Cardiac muscle cell (in vitro differentiated cells and primary cell): ENCODE measurements at regions not wholly inside any gene's neighbourhood (a gene's known extent, or its start where the extent isn't known, plus 50 kb on each side); places are given as distances from the start of the nearest gene placed in this dataset.
"Not testable (repeated sequence)": the region's sequence is repeated elsewhere in the genome, so short reads cannot be mapped to it uniquely, and the experiment has no call there.

Experiments
- DNase-seq, 2 donors: peaks; one replicate each; pipeline versions ENCODE4 v3.0.0 to v3.0.0-alpha.2; 2010 to 2017; ENCODE audit warnings: low read depth in 1 of 2, low spot score in 1 of 2
- H3K27ac ChIP-seq: fragments of 200-600 bp; sonication (generic); 2 replicates; pipeline ENCODE4 v1.5.1; 2016
- H3K27me3 ChIP-seq: fragments of 200-600 bp; sonication (generic); 2 replicates; pipeline ENCODE4 v1.6.0; 2016; ENCODE audit warnings: control low read depth
- H3K36me3 ChIP-seq: fragments of 200-600 bp; sonication (generic); 2 replicates; pipeline ENCODE4 v1.5.1; 2016; ENCODE audit warnings: control low read depth
- H3K4me1 ChIP-seq: fragments of 200-600 bp; sonication (generic); 2 replicates; pipeline ENCODE4 v1.8.1; 2017; ENCODE audit warnings: low read depth, mild to moderate bottlenecking, mixed run types
- H3K4me3 ChIP-seq: fragments of 200-600 bp; sonication (generic); 2 replicates; pipeline ENCODE4 v1.5.1; 2016; ENCODE audit warnings: mild to moderate bottlenecking
- H3K9me3 ChIP-seq: fragments of 200-600 bp; sonication (generic); 2 replicates; pipeline ENCODE4 v1.5.1; 2017; ENCODE audit warnings: low read depth, mild to moderate bottlenecking, control low read depth
- CTCF ChIP-seq: IDR thresholded peaks from 2 replicates; pipeline ENCODE4 v1.5.1; 2012; ENCODE audit warnings: low read depth, mild to moderate bottlenecking, low read length

GRCh38 chr12:124136796-124137195 lies 158.1 kb upstream of the RFLNA start:
- no peaks in the 10 kb centered on the region for H3K27me3 ChIP-seq
- no peaks in the 10 kb centered on the region for H3K36me3 ChIP-seq
- H3K27ac ChIP-seq: no peak overlapping the region
- no peak for TF ChIP-seq CTCF
- DNase-seq: no peak
- no peaks in the 10 kb centered on the region for H3K4me1 ChIP-seq
- no peaks in the 10 kb centered on the region for H3K9me3 ChIP-seq
- no peak overlapping the region for H3K4me3 ChIP-seq

DNA sequence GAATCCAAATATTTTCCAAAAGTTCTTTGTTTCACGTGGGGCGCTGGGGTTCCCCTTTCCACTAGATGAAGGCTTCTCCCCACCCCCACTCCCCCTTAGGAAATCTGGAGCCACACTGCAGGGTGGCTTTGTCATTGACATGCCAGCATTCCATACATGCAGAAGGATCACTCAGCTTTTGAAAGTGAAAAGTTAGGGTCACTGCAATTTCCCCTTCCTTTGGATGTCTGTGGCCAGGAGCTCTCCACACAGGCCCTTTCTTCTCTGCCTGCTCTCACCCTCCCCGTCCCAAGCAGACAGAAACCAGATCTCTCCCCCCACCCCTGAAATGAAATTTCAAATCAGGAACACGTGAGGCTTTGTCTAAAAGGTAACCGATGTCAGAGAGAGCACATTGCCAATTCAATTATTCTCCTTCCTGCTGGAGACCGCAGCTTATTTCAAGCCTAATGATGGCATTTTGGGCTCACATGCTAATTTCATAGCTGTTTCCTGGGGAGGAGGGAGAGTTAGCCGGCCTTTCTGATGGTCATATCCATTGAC lies 153.9 kb upstream of the RFLNA start:
- no peaks in the 10 kb centered on the region for H3K36me3 ChIP-seq
- DNase-seq: no peak
- no peak for TF ChIP-seq CTCF
- H3K27me3 ChIP-seq: no peaks in the 10 kb centered on the region
- no peak overlapping the region for H3K4me3 ChIP-seq
- no peak overlapping the region for H3K27ac ChIP-seq
- no peaks in the 10 kb centered on the region for H3K4me1 ChIP-seq
- H3K9me3 ChIP-seq: no peaks in the 10 kb centered on the region

DNA sequence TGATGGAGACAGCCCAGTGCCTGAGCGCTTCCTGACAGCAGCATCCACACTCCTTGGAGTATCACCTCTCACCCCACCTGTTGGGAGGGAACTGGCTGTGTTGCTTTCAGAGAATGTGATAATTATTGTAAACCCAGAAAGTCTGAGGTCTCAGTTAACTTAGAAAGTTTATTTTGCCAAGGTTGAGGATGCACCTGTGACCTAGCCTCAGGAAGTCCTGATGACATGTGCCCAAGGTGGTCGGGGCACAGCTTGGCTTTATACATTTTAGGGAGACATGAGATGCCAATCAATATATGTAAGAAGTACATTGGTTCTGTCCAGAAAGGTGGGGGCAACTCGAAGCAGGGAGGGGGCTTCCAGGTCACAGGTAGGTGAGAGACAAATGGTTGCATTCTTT lies 153.3 kb upstream of the RFLNA start:
- DNase-seq, H3K27me3 ChIP-seq, H3K4me3 ChIP-seq, H3K9me3 ChIP-seq, H3K36me3 ChIP-seq, H3K4me1 ChIP-seq, H3K27ac ChIP-seq: not testable (repeated sequence)

DNA sequence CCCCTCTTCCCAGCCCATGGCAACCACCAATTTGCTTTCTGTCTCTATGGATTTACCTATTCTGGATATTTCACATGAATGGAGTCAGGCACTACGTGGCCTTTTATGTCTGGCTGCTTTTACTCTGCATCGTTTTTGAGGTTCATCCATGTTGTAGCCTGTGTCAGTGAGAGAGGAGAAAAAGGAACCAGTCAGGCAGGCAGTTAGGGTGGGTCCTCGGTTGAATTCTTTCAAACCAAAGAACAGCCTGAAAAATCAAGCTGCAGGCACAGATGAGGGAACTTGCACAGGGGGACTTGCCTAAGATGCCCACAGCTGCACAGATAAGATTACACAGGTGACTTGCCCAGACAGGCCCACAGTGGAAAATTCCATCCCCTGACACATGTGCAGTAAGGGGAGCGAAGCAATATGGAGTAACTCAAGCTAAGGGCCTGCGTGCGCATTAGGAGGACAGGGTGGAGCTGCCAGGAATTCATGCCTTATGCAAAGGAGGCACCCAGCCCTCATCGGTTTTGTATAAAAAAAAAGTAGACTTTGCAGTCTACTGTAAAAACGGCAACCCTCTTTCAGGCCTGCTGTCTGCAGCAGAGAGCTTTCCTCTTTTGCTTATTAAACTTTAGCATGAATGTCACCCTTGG lies 152.4 kb upstream of the RFLNA start:
- DNase-seq: no peak
- Histone ChIP-seq H3K27me3 (no peaks in the 10 kb centered on the region), H3K4me1 (no peaks in the 10 kb centered on the region), H3K9me3 (no peaks in the 10 kb centered on the region), H3K27ac (no peak overlapping the region), H3K4me3 (no peak overlapping the region), H3K36me3 (no peaks in the 10 kb centered on the region)
- no peak for TF ChIP-seq CTCF

DNA sequence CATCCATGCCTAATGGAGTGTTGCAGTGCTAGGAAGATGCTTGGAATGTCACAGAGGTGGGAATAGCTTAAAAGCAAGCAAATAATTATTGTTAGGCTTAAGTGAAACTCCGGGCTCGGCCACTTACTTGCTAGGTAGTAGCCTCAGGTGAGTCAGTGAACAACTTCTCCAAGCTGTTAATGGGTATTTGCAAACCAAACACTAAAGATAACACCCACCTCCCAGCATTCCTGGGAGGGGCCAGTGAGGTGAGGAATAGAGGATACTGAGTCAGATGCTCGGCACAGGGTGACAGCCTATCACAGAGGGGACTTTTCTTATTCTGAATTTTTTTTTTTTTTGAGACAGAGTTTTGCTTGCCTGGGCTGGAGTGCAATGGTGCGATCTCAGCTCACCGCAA lies 151.2 kb upstream of the RFLNA start:
- DNase-seq: no peak

More for the DNA sequence above, 151.2 kb upstream of the RFLNA start:
- Histone ChIP-seq H3K4me3 (no peak overlapping the region), H3K36me3 (no peaks in the 10 kb centered on the region), H3K27me3 (no peaks in the 10 kb centered on the region), H3K27ac (no peak overlapping the region), H3K4me1 (no peaks in the 10 kb centered on the region), H3K9me3 (no peaks in the 10 kb centered on the region)
- no peak for TF ChIP-seq CTCF
